Activated CD8-positive, alpha-beta memory T cell treated with anti-CD3 and anti-CD28 coated beads, Interleukin-2, amount 10 ng/mL, durations not matched to agents 7 days and 5 days (primary cell): ENCODE measurements at regions not wholly inside any gene's neighbourhood (a gene's known extent, or its start where the extent isn't known, plus 50 kb on each side); places are given as distances from the start of the nearest gene placed in this dataset.

Source experiments
- ATAC-seq: fragments of 150-1000 bp; cut with Tn5 transposase; one replicate; pipeline ENCODE4 v1.10.0; 2021; ENCODE audit warnings: moderate library complexity
- CTCF ChIA-PET: fragments of 350-600 bp; sonication (Branson Sonifier 250); formaldehyde crosslinking; loops from one replicate; lab custom pipeline; 2021; ENCODE audit warnings: antibody characterized with exemption; lab: Charles Lee
- DNase-seq: peaks from one replicate; pipeline ENCODE4 v3.0.0-alpha.2; 2020
- H3K27ac Mint-ChIP-seq: one replicate; pipeline ENCODE4 v1.8.0; 2021; ENCODE audit warnings: mild to moderate bottlenecking, mixed read lengths
- H3K27me3 Mint-ChIP-seq: one replicate; pipeline ENCODE4 v1.8.0; 2021; ENCODE audit warnings: mixed read lengths
- H3K36me3 Mint-ChIP-seq: one replicate; pipeline ENCODE4 v1.8.0; 2021; ENCODE audit warnings: mild to moderate bottlenecking, mixed read lengths
- H3K4me1 Mint-ChIP-seq: one replicate; pipeline ENCODE4 v1.8.0; 2021; ENCODE audit warnings: mixed read lengths
- H3K4me3 Mint-ChIP-seq: one replicate; pipeline ENCODE4 v1.8.0; 2021; ENCODE audit warnings: mild to moderate bottlenecking, moderate library complexity, mixed read lengths
- H3K9me3 Mint-ChIP-seq: one replicate; pipeline ENCODE4 v1.8.0; 2022; ENCODE audit warnings: low read depth, mixed read lengths

DNA sequence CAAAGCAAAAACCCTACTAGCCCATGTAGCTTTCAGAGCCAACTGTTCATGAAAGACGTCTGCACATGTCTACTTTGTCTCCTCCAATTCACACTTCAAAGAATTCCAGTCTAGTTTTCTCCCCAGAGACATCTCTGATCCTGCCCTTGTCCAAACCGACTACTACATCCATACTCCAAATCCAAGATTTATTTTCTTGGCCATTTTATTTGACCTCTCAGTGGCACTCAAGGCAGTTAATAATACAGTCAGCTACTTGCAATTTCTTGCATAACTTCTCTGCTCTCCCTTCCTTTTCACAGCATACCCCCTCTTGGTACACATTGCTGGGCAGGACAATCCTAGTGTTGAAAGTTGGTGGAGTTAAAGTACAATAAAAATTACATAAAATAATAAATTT is 170.9 kb upstream of the INHBA start:
- CTCF ChIA-PET = interaction anchor here (1.6 kb wide), 1 partner anchor 67 kb away, joined by 4 read pairs; no protein-coding TSS in a partner anchor
- H3K9me3 Mint-ChIP-seq = no peaks in the 10 kb centered on the region
- no peak overlapping the region for H3K4me3 Mint-ChIP-seq
- no peak for ATAC-seq
- H3K27ac Mint-ChIP-seq = peak overlapping the region; percentile 29
- DNase-seq = no peak
- H3K36me3 Mint-ChIP-seq = peaks cover 32% of the 10 kb centered on the region
- peaks cover 30% of the 10 kb centered on the region for H3K4me1 Mint-ChIP-seq
- H3K27me3 Mint-ChIP-seq = peaks cover 15% of the 10 kb centered on the region

DNA sequence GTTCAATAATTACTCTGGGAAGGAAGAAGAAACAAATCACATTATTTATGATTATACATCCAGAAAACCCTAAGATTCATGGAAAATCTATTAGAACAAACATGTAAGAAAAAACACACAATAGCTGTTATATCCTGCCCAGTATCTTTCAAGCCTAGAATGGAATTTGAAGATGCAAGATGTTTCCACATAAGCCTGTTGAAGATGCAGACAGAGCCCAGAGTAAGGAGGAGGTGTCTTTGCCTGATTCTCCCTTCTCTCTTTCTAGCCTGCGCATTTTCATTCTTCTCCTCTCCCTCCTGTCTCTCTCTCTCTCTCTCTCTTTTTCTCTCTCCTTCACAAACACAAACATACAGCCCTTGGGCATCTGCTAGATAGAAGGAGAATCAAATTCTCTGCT is 170.1 kb upstream of the INHBA start:
- no peak overlapping the region for H3K4me3 Mint-ChIP-seq
- H3K27ac Mint-ChIP-seq = no peak overlapping the region
- peaks cover 30% of the 10 kb centered on the region for H3K4me1 Mint-ChIP-seq
- no peaks in the 10 kb centered on the region for H3K9me3 Mint-ChIP-seq
- H3K27me3 Mint-ChIP-seq = peaks cover 20% of the 10 kb centered on the region
- DNase-seq (no peak), ATAC-seq (no peak)
- CTCF ChIA-PET = interaction anchor here (1.6 kb wide), 1 partner anchor 68 kb away, joined by 4 read pairs; no protein-coding TSS in a partner anchor
- H3K36me3 Mint-ChIP-seq = peaks cover 33% of the 10 kb centered on the region

DNA sequence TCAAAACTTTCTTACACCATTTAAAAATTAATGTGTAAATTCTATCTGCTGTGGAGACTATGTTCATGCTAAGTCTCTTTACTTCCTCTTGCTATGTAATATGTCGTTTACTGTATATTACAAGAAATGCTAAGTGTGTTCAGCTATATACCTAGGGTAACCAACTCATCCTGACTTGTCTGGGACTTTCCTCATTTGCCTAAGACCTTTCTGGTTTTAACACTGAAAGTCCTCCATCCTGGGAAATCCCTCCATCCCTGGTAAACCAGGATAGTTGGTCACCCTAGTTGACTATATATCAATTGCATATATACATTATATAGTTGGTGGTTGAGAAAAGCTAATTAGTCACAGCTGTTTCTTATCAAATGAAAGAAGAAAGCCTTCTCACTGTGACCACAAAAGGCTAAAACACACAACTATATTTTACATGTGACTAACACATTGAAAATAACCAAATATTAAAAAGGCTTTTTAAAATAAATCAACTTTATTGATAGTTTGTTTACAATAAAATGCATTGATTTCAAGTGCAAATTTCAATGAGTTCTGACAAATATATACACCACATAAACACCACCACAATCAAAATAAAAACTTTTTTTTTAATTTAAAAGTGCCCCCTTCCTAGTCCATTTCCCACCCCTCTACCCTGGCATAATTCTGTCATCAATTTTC is 167.7 kb upstream of the INHBA start:
- Mint-ChIP-seq H3K9me3 (peaks cover 6% of the 10 kb centered on the region), H3K27me3 (peaks cover 26% of the 10 kb centered on the region), H3K4me1 (peaks cover 30% of the 10 kb centered on the region), H3K36me3 (peaks cover 34% of the 10 kb centered on the region), H3K4me3 (no peak overlapping the region), H3K27ac (no peak overlapping the region)
- CTCF ChIA-PET = no interaction called here
- ATAC-seq = no peak
- no peak for DNase-seq

DNA sequence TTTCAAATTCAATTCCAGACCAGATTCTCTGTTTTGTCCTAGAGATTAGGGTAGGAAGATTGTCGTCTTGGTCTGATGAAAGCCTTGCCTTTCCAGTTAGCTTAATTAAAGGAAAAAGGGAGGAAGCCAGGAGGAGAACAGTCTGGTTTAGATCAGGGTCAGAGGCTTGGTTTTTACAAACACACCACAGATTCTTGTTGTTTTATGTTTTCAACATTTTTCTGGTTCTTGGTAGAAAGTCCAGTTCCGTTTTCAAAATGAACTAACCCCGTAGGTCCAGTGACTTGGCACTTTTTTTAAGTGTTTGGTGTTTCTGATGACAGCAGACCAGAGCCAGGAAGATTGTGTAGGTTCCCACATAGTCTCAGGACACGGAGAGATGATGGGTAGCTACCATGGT is 167.1 kb upstream of the INHBA start:
- no peak for ATAC-seq
- DNase-seq = no peak
- Mint-ChIP-seq H3K27me3 (peaks cover 26% of the 10 kb centered on the region), H3K36me3 (peaks cover 30% of the 10 kb centered on the region), H3K4me3 (no peak overlapping the region), H3K9me3 (peaks cover 10% of the 10 kb centered on the region), H3K4me1 (peaks cover 25% of the 10 kb centered on the region), H3K27ac (peak overlapping the region; percentile 36)
- CTCF ChIA-PET = no interaction called here

DNA sequence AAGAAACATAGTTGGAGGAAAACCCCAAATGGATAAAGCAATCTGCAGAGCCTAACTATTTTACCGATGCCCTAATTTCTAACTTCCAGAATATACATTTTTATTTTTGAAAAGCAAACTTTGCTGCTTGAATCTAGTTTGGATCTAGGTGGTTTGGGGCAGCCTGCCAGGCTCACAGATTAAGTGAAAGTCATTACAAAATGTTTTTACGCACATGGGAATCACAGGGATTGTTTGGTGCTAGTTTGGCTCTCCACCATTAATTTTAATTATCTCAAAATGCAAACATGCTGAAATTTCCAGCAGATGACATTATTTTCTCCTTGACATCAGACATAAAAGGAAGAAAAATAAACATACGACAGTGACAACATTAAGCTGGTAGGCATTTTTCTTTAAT is 166.7 kb upstream of the INHBA start:
- no peak for DNase-seq
- H3K27ac Mint-ChIP-seq = no peak overlapping the region
- peaks cover 10% of the 10 kb centered on the region for H3K9me3 Mint-ChIP-seq
- CTCF ChIA-PET = no interaction called here
- peaks cover 21% of the 10 kb centered on the region for H3K4me1 Mint-ChIP-seq
- H3K4me3 Mint-ChIP-seq = no peak overlapping the region
- H3K27me3 Mint-ChIP-seq = peaks cover 26% of the 10 kb centered on the region
- no peak for ATAC-seq
- peaks cover 28% of the 10 kb centered on the region for H3K36me3 Mint-ChIP-seq

DNA sequence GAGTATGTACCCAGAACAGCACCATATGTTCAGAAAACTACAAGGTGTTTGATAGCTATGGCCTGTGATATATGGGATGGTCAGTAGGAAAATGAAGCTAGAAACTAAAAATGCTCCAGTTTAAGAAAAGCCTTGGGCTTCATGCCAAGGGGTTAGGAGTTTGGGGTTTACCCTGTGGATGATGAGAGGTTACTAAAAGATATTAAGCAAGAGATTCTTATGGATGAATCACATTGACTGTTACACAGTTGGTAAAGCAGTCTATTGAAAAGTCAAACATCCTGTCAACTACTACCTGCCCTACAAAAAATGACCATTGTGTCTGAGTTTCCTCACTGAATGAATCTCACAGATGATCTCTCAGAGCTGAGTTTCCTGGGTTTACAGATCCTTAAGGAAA is 166.2 kb upstream of the INHBA start:
- ATAC-seq (no peak), DNase-seq (no peak)
- Mint-ChIP-seq H3K4me3 (no peak overlapping the region), H3K36me3 (peaks cover 28% of the 10 kb centered on the region), H3K27ac (no peak overlapping the region), H3K9me3 (peaks cover 10% of the 10 kb centered on the region), H3K4me1 (peaks cover 16% of the 10 kb centered on the region), H3K27me3 (peaks cover 26% of the 10 kb centered on the region)
- CTCF ChIA-PET = no interaction called here

DNA sequence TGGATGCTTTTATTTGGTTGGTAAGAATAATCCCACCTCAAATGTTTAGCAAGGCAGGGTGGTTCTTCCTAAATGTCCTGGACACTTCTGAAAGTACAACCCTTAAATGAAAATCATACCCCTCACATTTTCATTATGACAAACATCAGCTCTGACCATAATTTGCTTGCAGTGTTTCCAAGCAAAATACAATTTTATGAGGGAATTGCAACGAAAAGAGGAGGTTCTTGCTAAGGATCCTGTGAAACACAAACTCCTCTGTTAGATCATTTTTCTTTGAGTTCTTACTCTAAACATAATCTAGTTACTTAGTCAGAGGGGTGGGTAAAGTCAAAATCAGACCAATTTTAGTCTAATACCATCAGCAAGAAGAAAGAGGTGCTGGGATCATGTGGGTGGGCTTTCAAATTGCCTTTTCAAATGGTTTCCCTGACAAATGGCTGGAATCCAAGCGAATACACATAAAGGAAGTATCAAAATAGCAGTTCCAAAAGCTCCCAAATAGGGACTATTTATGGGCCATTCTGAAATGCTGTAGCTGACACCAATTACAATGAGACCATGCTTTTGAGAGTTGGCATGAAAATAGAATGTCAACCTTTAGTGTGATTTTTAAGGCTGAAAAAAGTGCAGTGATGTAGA is 164.9 kb upstream of the INHBA start:
- Mint-ChIP-seq H3K36me3 (peaks cover 21% of the 10 kb centered on the region), H3K27ac (no peak overlapping the region), H3K4me3 (no peak overlapping the region), H3K27me3 (peaks cover 21% of the 10 kb centered on the region), H3K9me3 (peaks cover 10% of the 10 kb centered on the region), H3K4me1 (peaks cover 10% of the 10 kb centered on the region)
- DNase-seq (no peak), ATAC-seq (no peak)
- CTCF ChIA-PET = no interaction called here

DNA sequence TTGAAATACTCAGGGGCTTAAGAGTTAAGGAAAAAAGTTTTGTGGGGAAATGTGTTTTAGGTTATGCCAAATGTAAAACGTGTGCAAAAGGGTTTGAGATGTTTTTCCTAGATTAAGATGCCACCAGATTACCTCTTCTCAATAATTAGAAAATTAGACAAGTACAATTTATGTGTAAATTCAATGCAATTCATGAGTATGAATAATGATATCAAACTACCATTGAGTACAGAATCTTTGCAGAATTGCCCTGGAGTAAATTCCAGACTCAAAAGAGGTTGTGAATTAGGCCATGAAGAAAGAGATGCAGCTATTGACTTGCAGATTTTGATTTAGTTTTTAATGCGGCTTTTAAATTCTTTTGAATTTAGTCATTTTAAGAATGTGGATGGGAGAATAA is 159.4 kb upstream of the INHBA start:
- DNase-seq = no peak
- CTCF ChIA-PET = no interaction called here
- Mint-ChIP-seq H3K36me3 (peaks cover 5% of the 10 kb centered on the region), H3K4me1 (no peaks in the 10 kb centered on the region), H3K27me3 (peaks cover 10% of the 10 kb centered on the region), H3K4me3 (no peak overlapping the region), H3K27ac (no peak overlapping the region), H3K9me3 (peaks cover 10% of the 10 kb centered on the region)
- ATAC-seq = no peak

DNA sequence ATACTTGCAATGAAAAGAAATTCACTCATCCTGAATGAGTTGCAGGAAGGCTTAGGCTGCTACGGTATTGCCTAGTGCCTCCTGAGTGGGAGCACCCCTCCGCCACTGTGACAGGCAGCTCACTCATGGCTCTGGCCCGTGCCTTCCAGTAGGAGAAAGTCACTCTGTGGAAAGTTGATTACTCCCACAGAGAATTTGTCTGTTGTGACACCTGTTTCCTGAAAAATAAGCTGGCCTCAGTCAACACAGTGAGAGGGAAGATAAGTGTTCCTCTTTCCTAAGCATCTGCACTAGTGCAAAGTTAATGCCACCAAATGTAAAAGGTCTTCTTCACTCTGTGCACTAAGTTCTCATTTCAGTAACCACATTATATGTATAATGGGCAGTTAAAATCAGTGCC is 158.8 kb upstream of the INHBA start:
- DNase-seq = no peak
- Mint-ChIP-seq H3K27me3 (peaks cover 9% of the 10 kb centered on the region), H3K4me3 (no peak overlapping the region), H3K4me1 (no peaks in the 10 kb centered on the region), H3K36me3 (peaks cover 5% of the 10 kb centered on the region), H3K9me3 (peaks cover 10% of the 10 kb centered on the region), H3K27ac (no peak overlapping the region)
- no peak for ATAC-seq
- CTCF ChIA-PET = no interaction called here

DNA sequence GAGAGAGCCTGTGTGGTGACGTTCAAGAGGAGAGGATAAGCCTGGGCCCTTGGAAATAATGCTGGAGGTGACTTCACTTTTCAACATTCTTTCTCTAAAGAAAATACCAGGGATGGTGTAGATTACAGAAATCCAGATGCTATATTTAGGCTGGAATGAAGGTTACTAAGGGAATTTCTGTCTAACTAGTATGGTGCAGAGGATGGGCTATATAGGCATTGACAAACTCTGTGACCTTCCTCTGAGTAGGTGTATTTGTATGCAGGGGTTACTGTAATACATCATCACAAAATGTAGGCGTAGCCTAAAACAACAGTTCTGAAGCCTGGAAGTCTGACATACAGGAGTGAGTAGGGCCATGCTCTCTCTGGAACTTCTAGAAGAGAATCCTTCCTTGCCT is 155.3 kb upstream of the INHBA start:
- ATAC-seq (no peak), DNase-seq (no peak)
- Mint-ChIP-seq H3K27me3 (peaks cover 10% of the 10 kb centered on the region), H3K36me3 (peaks cover 2% of the 10 kb centered on the region), H3K4me1 (peaks cover 2% of the 10 kb centered on the region), H3K9me3 (no peaks in the 10 kb centered on the region), H3K27ac (no peak overlapping the region), H3K4me3 (no peak overlapping the region)
- CTCF ChIA-PET = no interaction called here

DNA sequence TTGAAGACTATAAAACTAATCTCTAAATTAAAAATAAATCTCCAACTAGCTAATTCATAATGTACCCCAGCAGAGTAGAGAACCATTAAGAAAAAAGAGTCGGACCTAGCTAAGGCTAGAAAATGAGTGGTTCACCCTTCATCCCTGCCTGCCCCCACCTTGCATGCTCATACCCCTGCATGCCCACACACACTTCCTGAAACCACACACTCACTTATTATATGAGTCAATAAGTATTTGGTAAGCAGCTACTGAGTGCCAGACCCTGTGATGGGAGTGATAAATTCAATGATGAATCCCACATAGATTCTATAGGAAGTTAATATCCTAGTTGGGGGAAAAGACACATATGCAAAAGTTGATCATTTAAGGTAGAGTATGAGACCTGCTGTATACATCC is 152.9 kb upstream of the INHBA start:
- no peak overlapping the region for H3K4me3 Mint-ChIP-seq
- H3K36me3 Mint-ChIP-seq = no peaks in the 10 kb centered on the region
- H3K9me3 Mint-ChIP-seq = peaks cover 2% of the 10 kb centered on the region
- no peak overlapping the region for H3K27ac Mint-ChIP-seq
- H3K4me1 Mint-ChIP-seq = peaks cover 2% of the 10 kb centered on the region
- CTCF ChIA-PET = no interaction called here
- H3K27me3 Mint-ChIP-seq = peaks cover 8% of the 10 kb centered on the region
- no peak for ATAC-seq
- no peak for DNase-seq

DNA sequence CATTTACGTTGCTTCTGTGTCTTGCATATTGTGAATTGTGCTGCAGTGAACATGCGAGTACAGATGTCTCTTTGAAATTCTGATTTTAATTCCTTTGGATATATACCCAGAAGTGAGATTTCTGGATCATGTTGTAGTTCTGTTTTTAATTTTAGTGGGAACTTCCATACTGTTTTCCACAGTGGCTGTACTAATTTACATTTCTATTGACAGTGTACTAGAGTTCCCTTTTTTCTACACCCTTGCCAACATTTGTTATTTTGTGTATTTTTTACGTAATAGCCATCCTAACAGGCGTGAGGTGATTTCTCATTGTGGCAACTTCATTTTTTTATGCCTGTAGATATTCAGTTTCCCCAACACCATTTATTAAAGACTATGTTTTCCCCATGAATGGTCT is 144.7 kb upstream of the INHBA start:
- DNase-seq = no peak
- Mint-ChIP-seq H3K9me3 (peaks cover 5% of the 10 kb centered on the region), H3K27ac (no peak overlapping the region), H3K27me3 (no peaks in the 10 kb centered on the region), H3K4me1 (peaks cover 2% of the 10 kb centered on the region), H3K36me3 (no peaks in the 10 kb centered on the region), H3K4me3 (no peak overlapping the region)
- ATAC-seq = no peak
- CTCF ChIA-PET = no interaction called here

DNA sequence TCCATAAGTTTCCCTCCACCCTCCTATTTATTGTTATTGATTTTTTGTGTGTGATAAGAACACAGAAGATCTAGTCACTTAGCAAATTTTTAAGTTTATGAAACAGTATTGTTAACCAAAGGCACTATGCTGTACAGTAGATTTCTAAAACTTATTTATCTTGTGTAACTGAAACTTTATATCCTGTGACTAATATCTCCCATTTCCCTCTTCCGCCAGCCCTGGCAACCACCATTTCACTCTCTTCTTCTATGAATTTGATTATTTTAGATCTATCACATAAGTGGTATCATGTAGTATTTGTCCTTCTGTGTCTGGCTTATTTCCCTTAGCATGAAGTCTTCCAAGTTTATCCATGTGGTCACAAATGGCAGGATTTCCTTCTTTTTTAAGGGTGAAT is 144.3 kb upstream of the INHBA start:
- no peak for ATAC-seq
- DNase-seq = no peak
- Mint-ChIP-seq H3K4me1 (peaks cover 2% of the 10 kb centered on the region), H3K4me3 (no peak overlapping the region), H3K27me3 (no peaks in the 10 kb centered on the region), H3K9me3 (peaks cover 5% of the 10 kb centered on the region), H3K36me3 (no peaks in the 10 kb centered on the region), H3K27ac (no peak overlapping the region)
- CTCF ChIA-PET = interaction anchor here (1.2 kb wide), 1 partner anchor 12 kb away, joined by 3 read pairs; no protein-coding TSS in a partner anchor

DNA sequence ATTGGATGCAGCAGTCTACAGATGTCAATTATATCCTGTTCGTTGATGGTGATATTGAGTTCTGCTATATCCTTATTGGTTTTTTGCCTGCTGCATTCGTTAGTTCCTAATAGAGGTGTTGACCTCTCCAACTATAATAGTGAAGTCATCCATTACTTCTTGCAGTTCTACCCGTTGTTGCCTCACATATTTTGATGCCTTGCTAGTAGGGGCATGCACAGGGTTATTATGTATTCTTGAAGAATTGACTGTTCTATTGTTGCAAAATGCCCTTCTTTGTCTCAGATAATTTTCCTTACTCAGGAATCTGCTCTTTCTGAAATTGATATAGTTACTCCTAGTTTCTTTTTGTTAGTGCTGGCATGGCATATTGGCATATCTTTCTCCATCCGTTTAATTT is 140.1 kb upstream of the INHBA start:
- H3K27ac Mint-ChIP-seq = no peak overlapping the region
- CTCF ChIA-PET = no interaction called here
- peaks cover 2% of the 10 kb centered on the region for H3K4me1 Mint-ChIP-seq
- ATAC-seq (no peak), DNase-seq (no peak)
- no peaks in the 10 kb centered on the region for H3K36me3 Mint-ChIP-seq
- peaks cover 4% of the 10 kb centered on the region for H3K9me3 Mint-ChIP-seq
- no peak overlapping the region for H3K4me3 Mint-ChIP-seq
- peaks cover 2% of the 10 kb centered on the region for H3K27me3 Mint-ChIP-seq
